ENCODE measurements at regions not wholly inside any gene's neighbourhood (a gene's known extent, or its start where the extent isn't known, plus 50 kb on each side); places are given as distances from the start of the nearest gene placed in this dataset.

GRCh38 chr13:79999601-80000000, 341.3 kb downstream of the SPRY2 start:
- Histone ChIP-seq H2AFZ (ENCODE audit: low read depth, low read length, poor library complexity, severe bottlenecking) (no peak overlapping the region), H3K79me2 (ENCODE audit: insufficient read depth, low read length) (no peaks in the 10 kb centered on the region), H4K20me1 (ENCODE audit: insufficient read depth) (no peaks in the 10 kb centered on the region), H3K27ac (ENCODE audit: low read depth, low read length) (no peak overlapping the region), H3K4me3 (replicated peaks in 1 of 2; ENCODE audit: low read depth in 1 of 2, low read length in 2 of 2) (no peak overlapping the region), H3K36me3 (ENCODE audit: control insufficient read depth in 1 of 2, insufficient read depth in 2 of 2, low read length in 2 of 2) (no peaks in the 10 kb centered on the region), H3K9me3 (ENCODE audit: control insufficient read depth in 1 of 2, insufficient read depth in 1 of 2, low read depth in 1 of 2, low read length in 2 of 2) (no peaks in the 10 kb centered on the region), H3K4me2 (ENCODE audit: low read length) (no peak overlapping the region), H3K27me3 (ENCODE audit: insufficient read depth, low read length) (no peaks in the 10 kb centered on the region), H3K9ac (ENCODE audit: low read length) (no peak overlapping the region), H3K9me2 (ENCODE audit: insufficient read depth) (no peaks in the 10 kb centered on the region), H3K4me1 (ENCODE audit: control insufficient read depth in 1 of 2, insufficient read depth in 2 of 2, low read length in 2 of 2) (peaks cover 0 to 8% of the 10 kb centered on the region in 2 experiments; a peak in 1 of 4 replicates)
- TF ChIP-seq MAX (IDR thresholded peaks at IDR 0.05): no peak
- TF ChIP-seq ZNF274 (IDR thresholded peaks at IDR 0.05; ENCODE audit: low read depth, low read length): no peak
- TF ChIP-seq, protein P1, sequence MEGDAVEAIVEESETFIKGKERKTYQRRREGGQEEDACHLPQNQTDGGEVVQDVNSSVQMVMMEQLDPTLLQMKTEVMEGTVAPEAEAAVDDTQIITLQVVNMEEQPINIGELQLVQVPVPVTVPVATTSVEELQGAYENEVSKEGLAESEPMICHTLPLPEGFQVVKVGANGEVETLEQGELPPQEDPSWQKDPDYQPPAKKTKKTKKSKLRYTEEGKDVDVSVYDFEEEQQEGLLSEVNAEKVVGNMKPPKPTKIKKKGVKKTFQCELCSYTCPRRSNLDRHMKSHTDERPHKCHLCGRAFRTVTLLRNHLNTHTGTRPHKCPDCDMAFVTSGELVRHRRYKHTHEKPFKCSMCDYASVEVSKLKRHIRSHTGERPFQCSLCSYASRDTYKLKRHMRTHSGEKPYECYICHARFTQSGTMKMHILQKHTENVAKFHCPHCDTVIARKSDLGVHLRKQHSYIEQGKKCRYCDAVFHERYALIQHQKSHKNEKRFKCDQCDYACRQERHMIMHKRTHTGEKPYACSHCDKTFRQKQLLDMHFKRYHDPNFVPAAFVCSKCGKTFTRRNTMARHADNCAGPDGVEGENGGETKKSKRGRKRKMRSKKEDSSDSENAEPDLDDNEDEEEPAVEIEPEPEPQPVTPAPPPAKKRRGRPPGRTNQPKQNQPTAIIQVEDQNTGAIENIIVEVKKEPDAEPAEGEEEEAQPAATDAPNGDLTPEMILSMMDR (IDR thresholded peaks at IDR 0.05 in 2 of 3, conservative IDR thresholded peaks at IDR 0.05 in 1 of 3; ENCODE audit: borderline replicate concordance in 1 of 3, insufficient read depth in 1 of 3, low read depth in 2 of 3, low read length in 2 of 3): no peak
- no peak for TF ChIP-seq FOSL1 (IDR thresholded peaks at IDR 0.05; ENCODE audit: low read depth)
- intact Hi-C loops (cut with micrococcal nuclease): no loop called here
- RAD21 ChIA-PET (ENCODE audit: low non-redundant PET in 1 of 2, low total read pairs in 2 of 2, uncharacterized antibody in 2 of 2, unreplicated experiment in 2 of 2): no interaction called here
- BruUV-seq (replicated peaks): no TSS peak
- DNase-seq (ENCODE audit: low read depth, low spot score) (no peak), ATAC-seq (no peak)
- POLR2A ChIA-PET: no interaction called here
- CTCF ChIA-PET: no interaction called here

- Histone ChIP-seq H3K4me1 (ENCODE audit: control insufficient read depth in 1 of 2, insufficient read depth in 2 of 2, low read length in 2 of 2) (peaks cover 0 to 8% of the 10 kb centered on the region in 2 experiments; a peak in 1 of 4 replicates), H3K4me3 (replicated peaks in 1 of 2; ENCODE audit: low read depth in 1 of 2, low read length in 2 of 2) (no peak overlapping the region), H3K79me2 (ENCODE audit: insufficient read depth, low read length) (no peaks in the 10 kb centered on the region), H3K9ac (ENCODE audit: low read length) (no peak overlapping the region), H3K4me2 (ENCODE audit: low read length) (no peak overlapping the region), H3K36me3 (ENCODE audit: control insufficient read depth in 1 of 2, insufficient read depth in 2 of 2, low read length in 2 of 2) (no peaks in the 10 kb centered on the region), H4K20me1 (ENCODE audit: insufficient read depth) (no peaks in the 10 kb centered on the region), H3K27me3 (ENCODE audit: insufficient read depth, low read length) (no peaks in the 10 kb centered on the region), H3K27ac (ENCODE audit: low read depth, low read length) (no peak overlapping the region), H3K9me3 (ENCODE audit: control insufficient read depth in 1 of 2, insufficient read depth in 1 of 2, low read depth in 1 of 2, low read length in 2 of 2) (no peaks in the 10 kb centered on the region), H2AFZ (ENCODE audit: low read depth, low read length, poor library complexity, severe bottlenecking) (no peak overlapping the region), H3K9me2 (ENCODE audit: insufficient read depth) (no peaks in the 10 kb centered on the region)
- ChIA-PET CTCF (no interaction called here), POLR2A (interaction anchor here (1.5 kb wide), 1 partner anchor 343 kb away, joined by 3 read pairs; the partner anchor contains the start of gene SPRY2), RAD21 (ENCODE audit: low non-redundant PET in 1 of 2, low total read pairs in 2 of 2, uncharacterized antibody in 2 of 2, unreplicated experiment in 2 of 2) (no interaction called here)
- no peak for ATAC-seq
- BruUV-seq (replicated peaks): no TSS peak
- DNase-seq (ENCODE audit: low read depth, low spot score): no peak
- intact Hi-C loops (cut with micrococcal nuclease): no loop called here
- TF ChIP-seq RAD21 (IDR thresholded peaks at IDR 0.05; ENCODE audit: low read depth) (no peak), EZH2 (IDR thresholded peaks at IDR 0.05) (no peak), TCF7L2 (IDR thresholded peaks at IDR 0.05; ENCODE audit: borderline replicate concordance, extremely low read depth, insufficient read depth, insufficient read length) (no peak), EGR1 (IDR thresholded peaks at IDR 0.05; ENCODE audit: low read depth) (no peak), ZFX (IDR thresholded peaks at IDR 0.05) (no peak)
- TF ChIP-seq, protein P2, sequence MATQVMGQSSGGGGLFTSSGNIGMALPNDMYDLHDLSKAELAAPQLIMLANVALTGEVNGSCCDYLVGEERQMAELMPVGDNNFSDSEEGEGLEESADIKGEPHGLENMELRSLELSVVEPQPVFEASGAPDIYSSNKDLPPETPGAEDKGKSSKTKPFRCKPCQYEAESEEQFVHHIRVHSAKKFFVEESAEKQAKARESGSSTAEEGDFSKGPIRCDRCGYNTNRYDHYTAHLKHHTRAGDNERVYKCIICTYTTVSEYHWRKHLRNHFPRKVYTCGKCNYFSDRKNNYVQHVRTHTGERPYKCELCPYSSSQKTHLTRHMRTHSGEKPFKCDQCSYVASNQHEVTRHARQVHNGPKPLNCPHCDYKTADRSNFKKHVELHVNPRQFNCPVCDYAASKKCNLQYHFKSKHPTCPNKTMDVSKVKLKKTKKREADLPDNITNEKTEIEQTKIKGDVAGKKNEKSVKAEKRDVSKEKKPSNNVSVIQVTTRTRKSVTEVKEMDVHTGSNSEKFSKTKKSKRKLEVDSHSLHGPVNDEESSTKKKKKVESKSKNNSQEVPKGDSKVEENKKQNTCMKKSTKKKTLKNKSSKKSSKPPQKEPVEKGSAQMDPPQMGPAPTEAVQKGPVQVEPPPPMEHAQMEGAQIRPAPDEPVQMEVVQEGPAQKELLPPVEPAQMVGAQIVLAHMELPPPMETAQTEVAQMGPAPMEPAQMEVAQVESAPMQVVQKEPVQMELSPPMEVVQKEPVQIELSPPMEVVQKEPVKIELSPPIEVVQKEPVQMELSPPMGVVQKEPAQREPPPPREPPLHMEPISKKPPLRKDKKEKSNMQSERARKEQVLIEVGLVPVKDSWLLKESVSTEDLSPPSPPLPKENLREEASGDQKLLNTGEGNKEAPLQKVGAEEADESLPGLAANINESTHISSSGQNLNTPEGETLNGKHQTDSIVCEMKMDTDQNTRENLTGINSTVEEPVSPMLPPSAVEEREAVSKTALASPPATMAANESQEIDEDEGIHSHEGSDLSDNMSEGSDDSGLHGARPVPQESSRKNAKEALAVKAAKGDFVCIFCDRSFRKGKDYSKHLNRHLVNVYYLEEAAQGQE (IDR thresholded peaks at IDR 0.05; ENCODE audit: low read depth): no peak
- TF ChIP-seq, protein P3, sequence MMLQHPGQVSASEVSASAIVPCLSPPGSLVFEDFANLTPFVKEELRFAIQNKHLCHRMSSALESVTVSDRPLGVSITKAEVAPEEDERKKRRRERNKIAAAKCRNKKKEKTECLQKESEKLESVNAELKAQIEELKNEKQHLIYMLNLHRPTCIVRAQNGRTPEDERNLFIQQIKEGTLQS (IDR thresholded peaks at IDR 0.05): no peak
- TF ChIP-seq, protein P1 (IDR thresholded peaks at IDR 0.05 in 2 of 3, conservative IDR thresholded peaks at IDR 0.05 in 1 of 3; ENCODE audit: borderline replicate concordance in 1 of 3, insufficient read depth in 1 of 3, low read depth in 2 of 3, low read length in 2 of 3): no peak
Observed at GRCh38 chr13:79998381-79998880, 342.5 kb downstream of the SPRY2 start.
